ENCODE measurements at regions not wholly inside any gene's neighbourhood (a gene's known extent, or its start where the extent isn't known, plus 50 kb on each side); places are given as distances from the start of the nearest gene placed in this dataset.

DNA sequence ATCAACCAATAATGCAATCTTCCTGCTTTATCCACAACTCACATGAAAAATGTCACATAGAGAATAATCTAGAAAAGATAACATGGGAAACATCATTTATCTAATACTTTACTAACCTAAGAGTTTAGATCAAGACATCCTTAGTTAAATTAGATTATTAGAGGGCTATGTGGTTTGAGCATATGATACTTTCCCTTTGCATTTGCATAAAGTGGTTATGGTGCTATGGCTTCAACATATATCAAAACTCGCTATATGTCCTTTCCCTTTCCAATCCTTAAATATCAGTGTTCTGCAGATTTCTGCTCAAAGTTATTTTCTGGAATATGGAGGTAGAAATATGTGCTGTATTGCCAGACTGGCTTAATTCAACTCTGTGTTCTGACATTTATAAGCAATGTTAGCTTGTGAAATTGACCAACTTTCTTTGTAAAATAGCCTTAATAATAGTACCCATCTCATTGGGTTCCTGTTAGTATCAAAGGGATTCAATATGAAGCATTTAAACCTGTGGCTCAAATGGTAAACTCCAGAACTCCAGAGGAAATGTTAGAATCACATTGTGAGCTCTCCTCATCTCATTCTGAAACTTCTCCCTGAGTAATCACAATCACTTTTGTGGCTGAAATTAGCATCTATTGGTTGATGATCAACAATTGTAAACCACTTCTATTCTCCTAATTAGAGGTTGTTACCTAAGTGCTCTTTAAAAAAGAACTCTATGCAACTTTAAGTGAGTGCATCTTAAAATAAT is 1089.9 kb upstream of the SLC39A10 start:
- H3K9me3 Mint-ChIP-seq (ENCODE audit: insufficient read depth) = no peaks in the 10 kb centered on the region
- H2AFZ ChIP-seq (ENCODE audit: insufficient read depth, low read depth, low read length, poor library complexity, severe bottlenecking) = no peak overlapping the region
- WGBS (ENCODE audit: insufficient coverage) = no CpG with 5 or more reads among the region's 1 CpG
- no peak overlapping the region for H3K4me3 ChIP-seq (ENCODE audit: control extremely low read depth in 1 of 5, extremely low read depth in 1 of 5, insufficient read depth in 1 of 5, low read depth in 2 of 5, low read length in 4 of 5)
- H3K4me3 Mint-ChIP-seq = no peak overlapping the region
- DNase-seq (no peak), ATAC-seq (ENCODE audit: low read depth) (no peak)
- no peaks in the 10 kb centered on the region for H3K79me2 ChIP-seq (ENCODE audit: control insufficient read depth, insufficient read depth, low read length)
- no peak overlapping the region for H3K9ac ChIP-seq (ENCODE audit: low read length)
- CTCF ChIA-PET = no interaction called here
- H4K20me1 ChIP-seq (ENCODE audit: control insufficient read depth, insufficient read depth, low read length, poor library complexity, severe bottlenecking) = no peaks in the 10 kb centered on the region
- intact Hi-C loops (cut with micrococcal nuclease) = no loop called here
- no peaks in the 10 kb centered on the region for H3K27me3 Mint-ChIP-seq
- no peaks in the 10 kb centered on the region for H3K9me3 ChIP-seq (ENCODE audit: control extremely low read depth in 1 of 3, control insufficient read depth in 2 of 3, insufficient read depth in 1 of 3, low read length in 2 of 3)
- H3K27me3 ChIP-seq (replicated peaks in 1 of 4; ENCODE audit: control extremely low read depth in 1 of 4, control insufficient read depth in 3 of 4, insufficient read depth in 4 of 4, low read length in 3 of 4) = no peaks in the 10 kb centered on the region
- H3K27ac Mint-ChIP-seq = no peak overlapping the region
- no peak overlapping the region for H3K4me2 ChIP-seq (replicated peaks; ENCODE audit: low read depth, low read length, poor library complexity, severe bottlenecking)
- H3K27ac ChIP-seq (ENCODE audit: low read length in 2 of 2) = no peak overlapping the region
- no peaks in the 10 kb centered on the region for H3K4me1 ChIP-seq (ENCODE audit: control insufficient read depth in 2 of 2, insufficient read depth in 2 of 2, low read length in 2 of 2)
- H3K4me1 Mint-ChIP-seq = no peaks in the 10 kb centered on the region
- H3K36me3 ChIP-seq (replicated peaks in 1 of 2; ENCODE audit: control extremely low read depth in 1 of 2, control insufficient read depth in 1 of 2, extremely low read depth in 1 of 2, insufficient read depth in 2 of 2, low read length in 1 of 2) = no peaks in the 10 kb centered on the region
- POLR2A ChIA-PET = no interaction called here
- TF ChIP-seq EZH2 (IDR thresholded peaks at IDR 0.05; ENCODE audit: borderline replicate concordance, insufficient read depth, low read depth, low read length, poor library complexity, severe bottlenecking) = no peak
- TF ChIP-seq, protein P1, sequence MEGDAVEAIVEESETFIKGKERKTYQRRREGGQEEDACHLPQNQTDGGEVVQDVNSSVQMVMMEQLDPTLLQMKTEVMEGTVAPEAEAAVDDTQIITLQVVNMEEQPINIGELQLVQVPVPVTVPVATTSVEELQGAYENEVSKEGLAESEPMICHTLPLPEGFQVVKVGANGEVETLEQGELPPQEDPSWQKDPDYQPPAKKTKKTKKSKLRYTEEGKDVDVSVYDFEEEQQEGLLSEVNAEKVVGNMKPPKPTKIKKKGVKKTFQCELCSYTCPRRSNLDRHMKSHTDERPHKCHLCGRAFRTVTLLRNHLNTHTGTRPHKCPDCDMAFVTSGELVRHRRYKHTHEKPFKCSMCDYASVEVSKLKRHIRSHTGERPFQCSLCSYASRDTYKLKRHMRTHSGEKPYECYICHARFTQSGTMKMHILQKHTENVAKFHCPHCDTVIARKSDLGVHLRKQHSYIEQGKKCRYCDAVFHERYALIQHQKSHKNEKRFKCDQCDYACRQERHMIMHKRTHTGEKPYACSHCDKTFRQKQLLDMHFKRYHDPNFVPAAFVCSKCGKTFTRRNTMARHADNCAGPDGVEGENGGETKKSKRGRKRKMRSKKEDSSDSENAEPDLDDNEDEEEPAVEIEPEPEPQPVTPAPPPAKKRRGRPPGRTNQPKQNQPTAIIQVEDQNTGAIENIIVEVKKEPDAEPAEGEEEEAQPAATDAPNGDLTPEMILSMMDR (IDR thresholded peaks at IDR 0.05) = no peak

DNA sequence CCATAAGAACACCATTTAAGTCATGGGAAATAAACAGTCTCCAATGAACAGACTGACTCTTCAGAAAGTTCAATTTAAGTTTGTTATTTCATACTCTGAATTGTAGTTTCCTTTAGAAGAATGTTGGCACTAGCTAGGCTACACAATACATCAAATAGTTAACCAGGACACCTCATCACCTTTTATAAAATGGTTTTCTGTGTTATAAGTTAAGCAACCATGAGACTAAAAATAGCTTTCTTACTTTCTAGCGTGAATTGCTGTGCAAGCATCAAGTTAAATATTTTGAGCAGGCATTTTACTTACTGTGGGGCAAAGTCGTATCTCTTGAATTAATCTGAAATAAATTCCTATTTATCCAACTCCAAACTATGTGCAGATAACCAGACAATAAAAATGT is 1092.6 kb upstream of the SLC39A10 start:
- Histone ChIP-seq H2AFZ (ENCODE audit: insufficient read depth, low read depth, low read length, poor library complexity, severe bottlenecking) (no peak overlapping the region), H3K4me3 (ENCODE audit: control extremely low read depth in 1 of 5, extremely low read depth in 1 of 5, insufficient read depth in 1 of 5, low read depth in 2 of 5, low read length in 4 of 5) (no peak overlapping the region), H3K4me2 (replicated peaks; ENCODE audit: low read depth, low read length, poor library complexity, severe bottlenecking) (no peak overlapping the region), H4K20me1 (ENCODE audit: control insufficient read depth, insufficient read depth, low read length, poor library complexity, severe bottlenecking) (no peaks in the 10 kb centered on the region), H3K9me3 (ENCODE audit: control extremely low read depth in 1 of 3, control insufficient read depth in 2 of 3, insufficient read depth in 1 of 3, low read length in 2 of 3) (no peaks in the 10 kb centered on the region), H3K4me1 (ENCODE audit: control insufficient read depth in 2 of 2, insufficient read depth in 2 of 2, low read length in 2 of 2) (no peaks in the 10 kb centered on the region), H3K36me3 (replicated peaks in 1 of 2; ENCODE audit: control extremely low read depth in 1 of 2, control insufficient read depth in 1 of 2, extremely low read depth in 1 of 2, insufficient read depth in 2 of 2, low read length in 1 of 2) (no peaks in the 10 kb centered on the region), H3K27ac (ENCODE audit: low read length in 2 of 2) (no peak overlapping the region), H3K27me3 (replicated peaks in 1 of 4; ENCODE audit: control extremely low read depth in 1 of 4, control insufficient read depth in 3 of 4, insufficient read depth in 4 of 4, low read length in 3 of 4) (no peaks in the 10 kb centered on the region), H3K9ac (ENCODE audit: low read length) (no peak overlapping the region), H3K79me2 (ENCODE audit: control insufficient read depth, insufficient read depth, low read length) (no peaks in the 10 kb centered on the region)
- no peak overlapping the region for H3K27ac Mint-ChIP-seq
- ATAC-seq (ENCODE audit: low read depth) (no peak), DNase-seq (no peak)
- H3K4me3 Mint-ChIP-seq = no peak overlapping the region
- H3K9me3 Mint-ChIP-seq (ENCODE audit: insufficient read depth) = no peaks in the 10 kb centered on the region
- POLR2A ChIA-PET = no interaction called here
- no peaks in the 10 kb centered on the region for H3K27me3 Mint-ChIP-seq
- no peaks in the 10 kb centered on the region for H3K4me1 Mint-ChIP-seq
- no peak for TF ChIP-seq EZH2 (IDR thresholded peaks at IDR 0.05; ENCODE audit: borderline replicate concordance, insufficient read depth, low read depth, low read length, poor library complexity, severe bottlenecking)
- TF ChIP-seq, protein P1 (IDR thresholded peaks at IDR 0.05) = no peak
- intact Hi-C loops (cut with micrococcal nuclease) = no loop called here
- no CpG with 5 or more reads among the region's 2 CpGs for WGBS (ENCODE audit: insufficient coverage)
- CTCF ChIA-PET = no interaction called here

All from B cell (primary cell).